ENCODE measurements at regions not wholly inside any gene's neighbourhood (a gene's known extent, or its start where the extent isn't known, plus 50 kb on each side); places are given as distances from the start of the nearest gene placed in this dataset.

- Histone ChIP-seq H3K9me3 (ENCODE audit: low read depth, low read length, poor library complexity, severe bottlenecking) (no peaks in the 10 kb centered on the region), H3K4me1 (ENCODE audit: insufficient read depth, low read length, poor library complexity, severe bottlenecking) (no peaks in the 10 kb centered on the region), H3K27ac (ENCODE audit: low read depth, low read length, poor library complexity, severe bottlenecking) (no peak overlapping the region), H3K27me3 (replicated peaks; ENCODE audit: insufficient read depth, low read depth, low read length, poor library complexity) (peaks cover 8% of the 10 kb centered on the region), H3K4me3 (ENCODE audit: low read depth, low read length, poor library complexity, severe bottlenecking) (no peak overlapping the region), H3K36me3 (ENCODE audit: insufficient read depth, low read length, poor library complexity, severe bottlenecking) (no peaks in the 10 kb centered on the region)
- CTCF ChIA-PET = no interaction called here
- BruUV-seq (replicated peaks) = no TSS peak
- intact Hi-C loops (cut with micrococcal nuclease; ENCODE audit: unreplicated experiment) = no loop called here
- POLR2A ChIA-PET (ENCODE audit: low non-redundant PET) = no interaction called here
- no peak for DNase-seq (ENCODE audit: low spot score)
- no peak for TF ChIP-seq EZH2 (IDR thresholded peaks at IDR 0.05; ENCODE audit: borderline replicate concordance, low read depth, low read length, poor library complexity, severe bottlenecking)
- no peak for TF ChIP-seq CTCF (conservative IDR thresholded peaks at IDR 0.05; ENCODE audit: low read depth, low read length)
Measured at GRCh38 chrX:3493605-3494004, 147.2 kb upstream of the MXRA5 start.

- DNase-seq (ENCODE audit: low spot score) = no peak
- TF ChIP-seq CTCF (conservative IDR thresholded peaks at IDR 0.05; ENCODE audit: low read depth, low read length) = no peak
- no peak for TF ChIP-seq EZH2 (IDR thresholded peaks at IDR 0.05; ENCODE audit: borderline replicate concordance, low read depth, low read length, poor library complexity, severe bottlenecking)
- Histone ChIP-seq H3K9me3 (ENCODE audit: low read depth, low read length, poor library complexity, severe bottlenecking) (no peaks in the 10 kb centered on the region), H3K27ac (ENCODE audit: low read depth, low read length, poor library complexity, severe bottlenecking) (no peak overlapping the region), H3K36me3 (ENCODE audit: insufficient read depth, low read length, poor library complexity, severe bottlenecking) (no peaks in the 10 kb centered on the region), H3K4me3 (ENCODE audit: low read depth, low read length, poor library complexity, severe bottlenecking) (no peak overlapping the region), H3K4me1 (ENCODE audit: insufficient read depth, low read length, poor library complexity, severe bottlenecking) (no peaks in the 10 kb centered on the region), H3K27me3 (replicated peaks; ENCODE audit: insufficient read depth, low read depth, low read length, poor library complexity) (peaks cover 4% of the 10 kb centered on the region)
- intact Hi-C loops (cut with micrococcal nuclease; ENCODE audit: unreplicated experiment) = no loop called here
- POLR2A ChIA-PET (ENCODE audit: low non-redundant PET) = no interaction called here
- no TSS peak for BruUV-seq (replicated peaks)
- CTCF ChIA-PET = no interaction called here
Measured at GRCh38 chrX:3485727-3486126, 139.3 kb upstream of the MXRA5 start.

- Histone ChIP-seq H3K27ac (ENCODE audit: low read depth, low read length, poor library complexity, severe bottlenecking) (no peak overlapping the region), H3K36me3 (ENCODE audit: insufficient read depth, low read length, poor library complexity, severe bottlenecking) (no peaks in the 10 kb centered on the region), H3K4me3 (ENCODE audit: low read depth, low read length, poor library complexity, severe bottlenecking) (no peak overlapping the region), H3K9me3 (ENCODE audit: low read depth, low read length, poor library complexity, severe bottlenecking) (no peaks in the 10 kb centered on the region), H3K27me3 (replicated peaks; ENCODE audit: insufficient read depth, low read depth, low read length, poor library complexity) (no peaks in the 10 kb centered on the region), H3K4me1 (ENCODE audit: insufficient read depth, low read length, poor library complexity, severe bottlenecking) (no peaks in the 10 kb centered on the region)
- no peak for TF ChIP-seq CTCF (conservative IDR thresholded peaks at IDR 0.05; ENCODE audit: low read depth, low read length)
- BruUV-seq (replicated peaks) = no TSS peak
- no peak for DNase-seq (ENCODE audit: low spot score)
- POLR2A ChIA-PET (ENCODE audit: low non-redundant PET) = no interaction called here
- CTCF ChIA-PET = no interaction called here
- intact Hi-C loops (cut with micrococcal nuclease; ENCODE audit: unreplicated experiment) = no loop called here
Measured at GRCh38 chrX:3479026-3479425, 132.6 kb upstream of the MXRA5 start.

All from A673 (cell line).